SK-N-MC (cell line): ENCODE measurements at regions not wholly inside any gene's neighbourhood (a gene's known extent, or its start where the extent isn't known, plus 50 kb on each side); places are given as distances from the start of the nearest gene placed in this dataset.

Experiments used
- DNase-seq: peaks from one replicate; pipeline ENCODE4 v3.0.0-alpha.2; 2011; ENCODE audit warnings: low read depth, low spot score
- H3K27ac ChIP-seq: fragments of 200-600 bp; sonication (generic); 2 replicates; pipeline ENCODE4 v1.5.1; 2016; ENCODE audit warnings: mixed run types
- H3K36me3 ChIP-seq: fragments of 200-600 bp; sonication (generic); 2 replicates; pipeline ENCODE4 v1.6.1; 2017; ENCODE audit warnings: antibody characterized with exemption, low read length, mixed read lengths; ENCODE audit not compliant: insufficient read depth
- H3K4me3 ChIP-seq: fragments of 200-600 bp; sonication (generic); 2 replicates; pipeline ENCODE4 v1.5.1; 2016
- H3K9ac ChIP-seq: fragments of 200-600 bp; sonication (generic); 2 replicates; pipeline ENCODE4 v1.8.0; 2017; ENCODE audit warnings: mixed run types, mixed read lengths; ENCODE audit not compliant: insufficient read length
- H3K9me3 ChIP-seq: fragments of 200-600 bp; sonication (generic); 2 replicates; pipeline ENCODE4 v1.6.1; 2017; ENCODE audit warnings: low read depth, mild to moderate bottlenecking, antibody characterized with exemption, low read length, moderate library complexity, mixed read lengths
- EZH2 ChIP-seq: fragments of 200-600 bp; sonication (generic); IDR thresholded peaks from one replicate; pipeline ENCODE4 v1.6.1; 2017; ENCODE audit warnings: antibody characterized with exemption
- FOXP2 ChIP-seq: optimal IDR thresholded peaks from 2 replicates; pipeline ENCODE3; 2011; ENCODE audit warnings: mild to moderate bottlenecking, moderate library complexity; ENCODE audit not compliant: insufficient read depth; ENCODE audit errors: extremely low read length, control extremely low read depth
- POLR2AphosphoS5 ChIP-seq: IDR thresholded peaks from 2 replicates; pipeline ENCODE4 v1.6.1; 2012; ENCODE audit warnings: mild to moderate bottlenecking, low read depth, low read length, borderline replicate concordance

- TF ChIP-seq POLR2AphosphoS5 (no peak), EZH2 (no peak), FOXP2 (no peak)
- no peaks in the 10 kb centered on the region for H3K9me3 ChIP-seq
- no peak for DNase-seq
- H3K4me3 ChIP-seq, result no peak overlapping the region
- H3K27ac ChIP-seq, result no peak overlapping the region
- H3K36me3 ChIP-seq, result no peaks in the 10 kb centered on the region
- H3K9ac ChIP-seq, result no peak overlapping the region
Measured at GRCh38 chr12:82529101-82529500, 157.6 kb upstream of the TMTC2 start.

- Histone ChIP-seq H3K27ac (no peak overlapping the region), H3K4me3 (no peak overlapping the region), H3K36me3 (no peaks in the 10 kb centered on the region), H3K9ac (no peak overlapping the region), H3K9me3 (no peaks in the 10 kb centered on the region)
- DNase-seq, result no peak
- TF ChIP-seq EZH2, result no peak
- TF ChIP-seq FOXP2, result no peak
- TF ChIP-seq POLR2AphosphoS5, result no peak
Measured at GRCh38 chr12:82529954-82530353, 156.8 kb upstream of the TMTC2 start.

GRCh38 chr12:82530394-82530793 is 156.3 kb upstream of the TMTC2 start:
- no peaks in the 10 kb centered on the region for H3K36me3 ChIP-seq
- TF ChIP-seq FOXP2 (no peak), POLR2AphosphoS5 (no peak), EZH2 (no peak)
- no peak overlapping the region for H3K27ac ChIP-seq
- DNase-seq, result no peak
- H3K9me3 ChIP-seq, result no peaks in the 10 kb centered on the region
- H3K9ac ChIP-seq, result no peak overlapping the region
- H3K4me3 ChIP-seq, result no peak overlapping the region

GRCh38 chr12:82533341-82533740 is 153.4 kb upstream of the TMTC2 start:
- no peak for DNase-seq
- no peak overlapping the region for H3K4me3 ChIP-seq
- H3K36me3 ChIP-seq, result no peaks in the 10 kb centered on the region
- no peaks in the 10 kb centered on the region for H3K9me3 ChIP-seq
- no peak overlapping the region for H3K9ac ChIP-seq
- TF ChIP-seq POLR2AphosphoS5 (no peak), EZH2 (no peak), FOXP2 (no peak)
- H3K27ac ChIP-seq, result no peak overlapping the region

- no peaks in the 10 kb centered on the region for H3K36me3 ChIP-seq
- no peak for DNase-seq
- H3K27ac ChIP-seq, result no peak overlapping the region
- no peak overlapping the region for H3K4me3 ChIP-seq
- H3K9ac ChIP-seq, result no peak overlapping the region
- H3K9me3 ChIP-seq, result no peaks in the 10 kb centered on the region
- no peak for TF ChIP-seq EZH2
- TF ChIP-seq FOXP2, result no peak
- no peak for TF ChIP-seq POLR2AphosphoS5
Measured at GRCh38 chr12:82537436-82537835, 149.3 kb upstream of the TMTC2 start.

- no peak overlapping the region for H3K4me3 ChIP-seq
- H3K36me3 ChIP-seq, result no peaks in the 10 kb centered on the region
- H3K9ac ChIP-seq, result no peak overlapping the region
- DNase-seq, result no peak
- TF ChIP-seq POLR2AphosphoS5 (no peak), FOXP2 (no peak), EZH2 (no peak)
- H3K9me3 ChIP-seq, result no peaks in the 10 kb centered on the region
- no peak overlapping the region for H3K27ac ChIP-seq
Measured at GRCh38 chr12:82554529-82554928, 132.2 kb upstream of the TMTC2 start.

- Histone ChIP-seq H3K36me3 (no peaks in the 10 kb centered on the region), H3K9me3 (no peaks in the 10 kb centered on the region), H3K9ac (no peak overlapping the region), H3K4me3 (no peak overlapping the region), H3K27ac (no peak overlapping the region)
- DNase-seq, result no peak
- TF ChIP-seq FOXP2 (no peak), EZH2 (no peak), POLR2AphosphoS5 (no peak)
Measured at GRCh38 chr12:82555699-82556098, 131.0 kb upstream of the TMTC2 start.

GRCh38 chr12:82565966-82566365 is 120.7 kb upstream of the TMTC2 start:
- TF ChIP-seq EZH2 (no peak), POLR2AphosphoS5 (no peak), FOXP2 (no peak)
- no peaks in the 10 kb centered on the region for H3K9me3 ChIP-seq
- no peak overlapping the region for H3K9ac ChIP-seq
- H3K27ac ChIP-seq, result no peak overlapping the region
- no peak for DNase-seq
- H3K4me3 ChIP-seq, result no peak overlapping the region
- H3K36me3 ChIP-seq, result no peaks in the 10 kb centered on the region

GRCh38 chr12:82567688-82568087 is 119.0 kb upstream of the TMTC2 start:
- TF ChIP-seq FOXP2, result no peak
- TF ChIP-seq POLR2AphosphoS5, result no peak
- TF ChIP-seq EZH2, result no peak
- H3K27ac ChIP-seq, result no peak overlapping the region
- H3K9me3 ChIP-seq, result no peaks in the 10 kb centered on the region
- DNase-seq, result no peak
- no peak overlapping the region for H3K9ac ChIP-seq
- H3K36me3 ChIP-seq, result no peaks in the 10 kb centered on the region
- no peak overlapping the region for H3K4me3 ChIP-seq

- no peaks in the 10 kb centered on the region for H3K9me3 ChIP-seq
- H3K27ac ChIP-seq, result no peak overlapping the region
- TF ChIP-seq POLR2AphosphoS5 (no peak), FOXP2 (no peak), EZH2 (no peak)
- H3K36me3 ChIP-seq, result no peaks in the 10 kb centered on the region
- H3K4me3 ChIP-seq, result no peak overlapping the region
- H3K9ac ChIP-seq, result no peak overlapping the region
- no peak for DNase-seq
Measured at GRCh38 chr12:82574191-82574590, 112.5 kb upstream of the TMTC2 start.
